Endothelial cell (in vitro differentiated cells): ENCODE measurements at regions not wholly inside any gene's neighbourhood (a gene's known extent, or its start where the extent isn't known, plus 50 kb on each side); places are given as distances from the start of the nearest gene placed in this dataset.
A peak's percentile ranks its signal among the peaks of the same experiment; 100 is the strongest.

ENCODE experiments used
- DNase-seq: peaks from one replicate; pipeline ENCODE4 v3.0.0; 2021; ENCODE audit warnings: low spot score
- H3K27ac Mint-ChIP-seq: one replicate; pipeline ENCODE4 v1.8.0; 2021; ENCODE audit warnings: mixed read lengths, inconsistent platforms; ENCODE audit not compliant: unreplicated experiment
- H3K27me3 Mint-ChIP-seq: one replicate; pipeline ENCODE4 v1.8.0; 2021; ENCODE audit warnings: mild to moderate bottlenecking, moderate library complexity, mixed read lengths, inconsistent platforms; ENCODE audit not compliant: unreplicated experiment
- H3K36me3 Mint-ChIP-seq: one replicate; pipeline ENCODE4 v1.8.0; 2021; ENCODE audit warnings: mild to moderate bottlenecking, low read depth, mixed read lengths, inconsistent platforms; ENCODE audit not compliant: unreplicated experiment
- H3K4me1 Mint-ChIP-seq: one replicate; pipeline ENCODE4 v1.8.0; 2021; ENCODE audit warnings: mild to moderate bottlenecking, mixed read lengths, inconsistent platforms; ENCODE audit not compliant: unreplicated experiment
- H3K4me3 Mint-ChIP-seq: one replicate; pipeline ENCODE4 v1.8.0; 2021; ENCODE audit warnings: mild to moderate bottlenecking, mixed read lengths, inconsistent platforms; ENCODE audit not compliant: unreplicated experiment
- H3K9me3 Mint-ChIP-seq: one replicate; pipeline ENCODE4 v1.8.0; 2021; ENCODE audit warnings: mixed read lengths, inconsistent platforms; ENCODE audit not compliant: unreplicated experiment
- TF ChIP-seq, protein P1 (sequence below): fragments of 200-600 bp; sonication (generic); IDR thresholded peaks from one replicate; pipeline ENCODE4 v1.5.0; 2021; ENCODE audit warnings: antibody characterized with exemption; ENCODE audit not compliant: unreplicated experiment

DNA sequence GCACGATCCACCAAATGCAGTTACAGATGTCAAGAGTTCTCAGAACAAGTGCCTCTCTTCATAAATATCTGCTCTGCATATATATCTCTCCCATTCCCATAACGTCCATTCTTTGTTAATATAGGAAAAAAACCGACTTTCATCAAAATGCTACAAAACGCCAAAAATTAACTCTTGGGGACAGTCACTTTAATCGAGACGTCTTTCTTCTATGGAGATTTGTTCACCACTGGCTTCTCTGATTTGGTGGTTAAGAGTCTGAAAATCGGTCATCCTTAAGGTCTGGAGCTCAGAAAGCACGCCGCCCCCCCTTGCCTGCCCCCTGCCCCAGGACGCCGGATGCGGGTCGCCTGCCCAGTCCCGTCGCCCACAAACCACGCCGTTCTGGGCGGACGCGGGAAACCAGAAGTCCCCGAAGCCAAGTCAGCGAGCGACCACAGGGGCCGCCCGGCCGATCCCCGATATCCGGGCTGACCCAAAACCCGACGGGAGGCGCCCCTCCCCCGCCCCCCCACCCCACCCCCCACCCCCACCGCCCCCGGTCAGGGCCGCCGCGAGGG is 252.7 kb downstream of the TJP1 start:
- Mint-ChIP-seq H3K4me1 (peaks cover 20% of the 10 kb centered on the region), H3K9me3 (no peaks in the 10 kb centered on the region), H3K4me3 (peak overlapping the region; percentile 94), H3K27me3 (peaks cover 11% of the 10 kb centered on the region), H3K36me3 (peaks cover 9% of the 10 kb centered on the region), H3K27ac (no peak overlapping the region)
- DNase-seq = peak; percentile 22
- TF ChIP-seq, protein P1, sequence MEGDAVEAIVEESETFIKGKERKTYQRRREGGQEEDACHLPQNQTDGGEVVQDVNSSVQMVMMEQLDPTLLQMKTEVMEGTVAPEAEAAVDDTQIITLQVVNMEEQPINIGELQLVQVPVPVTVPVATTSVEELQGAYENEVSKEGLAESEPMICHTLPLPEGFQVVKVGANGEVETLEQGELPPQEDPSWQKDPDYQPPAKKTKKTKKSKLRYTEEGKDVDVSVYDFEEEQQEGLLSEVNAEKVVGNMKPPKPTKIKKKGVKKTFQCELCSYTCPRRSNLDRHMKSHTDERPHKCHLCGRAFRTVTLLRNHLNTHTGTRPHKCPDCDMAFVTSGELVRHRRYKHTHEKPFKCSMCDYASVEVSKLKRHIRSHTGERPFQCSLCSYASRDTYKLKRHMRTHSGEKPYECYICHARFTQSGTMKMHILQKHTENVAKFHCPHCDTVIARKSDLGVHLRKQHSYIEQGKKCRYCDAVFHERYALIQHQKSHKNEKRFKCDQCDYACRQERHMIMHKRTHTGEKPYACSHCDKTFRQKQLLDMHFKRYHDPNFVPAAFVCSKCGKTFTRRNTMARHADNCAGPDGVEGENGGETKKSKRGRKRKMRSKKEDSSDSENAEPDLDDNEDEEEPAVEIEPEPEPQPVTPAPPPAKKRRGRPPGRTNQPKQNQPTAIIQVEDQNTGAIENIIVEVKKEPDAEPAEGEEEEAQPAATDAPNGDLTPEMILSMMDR = no peak

DNA sequence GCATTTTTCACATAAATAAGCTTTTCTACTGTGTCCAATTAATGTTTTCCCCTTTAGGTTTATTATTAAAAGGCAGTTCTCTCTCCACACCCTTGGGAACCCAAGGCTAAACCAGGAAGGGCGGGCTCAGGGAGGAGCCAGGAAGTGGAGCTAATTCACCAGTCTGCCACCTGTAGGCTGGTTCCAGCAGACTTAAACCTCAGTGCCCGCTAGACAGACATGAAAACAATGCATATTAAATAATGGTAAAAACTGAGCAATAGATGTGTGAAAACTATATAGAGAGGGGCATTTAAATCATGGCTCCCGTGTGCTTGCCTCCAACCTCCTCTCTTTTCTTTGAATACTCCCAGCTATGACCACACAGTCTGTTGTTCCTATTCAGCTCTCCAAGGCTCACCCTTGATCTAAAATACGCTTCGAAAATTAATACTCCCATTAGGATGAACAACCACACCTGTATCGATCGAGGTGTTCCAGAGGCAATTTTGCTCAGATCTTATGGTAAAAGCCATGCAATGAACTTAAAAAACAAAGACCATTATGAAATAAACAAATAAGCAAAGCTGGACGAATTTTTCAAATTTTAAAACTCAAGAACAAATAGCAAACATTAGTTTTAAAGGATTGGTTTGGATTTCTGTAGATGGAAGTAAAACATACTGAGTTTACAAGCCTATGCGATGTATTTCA is 253.3 kb downstream of the TJP1 start:
- H3K27ac Mint-ChIP-seq = no peak overlapping the region
- no peaks in the 10 kb centered on the region for H3K9me3 Mint-ChIP-seq
- H3K4me1 Mint-ChIP-seq = peaks cover 20% of the 10 kb centered on the region
- H3K36me3 Mint-ChIP-seq = peaks cover 9% of the 10 kb centered on the region
- H3K27me3 Mint-ChIP-seq = peaks cover 11% of the 10 kb centered on the region
- TF ChIP-seq, protein P1 = no peak
- peak overlapping the region; percentile 94 for H3K4me3 Mint-ChIP-seq
- peak; percentile 16 for DNase-seq

GRCh38 chr15:29567336-29567735 is 254.9 kb downstream of the TJP1 start:
- DNase-seq = no peak
- Mint-ChIP-seq H3K36me3 (peaks cover 9% of the 10 kb centered on the region), H3K9me3 (no peaks in the 10 kb centered on the region), H3K4me3 (no peak overlapping the region), H3K27ac (no peak overlapping the region), H3K4me1 (peaks cover 15% of the 10 kb centered on the region), H3K27me3 (peaks cover 8% of the 10 kb centered on the region)
- TF ChIP-seq, protein P1 = no peak

- Mint-ChIP-seq H3K9me3 (peaks cover under 1% of the 10 kb centered on the region), H3K4me3 (no peak overlapping the region), H3K27ac (no peak overlapping the region), H3K36me3 (peaks cover 9% of the 10 kb centered on the region), H3K27me3 (peaks cover 5% of the 10 kb centered on the region), H3K4me1 (peaks cover 12% of the 10 kb centered on the region)
- DNase-seq = no peak
- TF ChIP-seq, protein P1 = no peak
Observed at GRCh38 chr15:29566914-29567313, 255.4 kb downstream of the TJP1 start.

- no peak overlapping the region for H3K4me3 Mint-ChIP-seq
- H3K4me1 Mint-ChIP-seq = no peaks in the 10 kb centered on the region
- peaks cover 8% of the 10 kb centered on the region for H3K9me3 Mint-ChIP-seq
- TF ChIP-seq, protein P1 = no peak
- H3K36me3 Mint-ChIP-seq = peaks cover 9% of the 10 kb centered on the region
- H3K27me3 Mint-ChIP-seq = peaks cover 12% of the 10 kb centered on the region
- DNase-seq = no peak
- H3K27ac Mint-ChIP-seq = no peak overlapping the region
Observed at GRCh38 chr15:29563112-29563511, 259.2 kb downstream of the TJP1 start.
